ENCODE measurements at regions not wholly inside any gene's neighbourhood (a gene's known extent, or its start where the extent isn't known, plus 50 kb on each side); places are given as distances from the start of the nearest gene placed in this dataset.
"Not testable (repeated sequence)": the region's sequence is repeated elsewhere in the genome, so short reads cannot be mapped to it uniquely, and the experiment has no call there.

DNA sequence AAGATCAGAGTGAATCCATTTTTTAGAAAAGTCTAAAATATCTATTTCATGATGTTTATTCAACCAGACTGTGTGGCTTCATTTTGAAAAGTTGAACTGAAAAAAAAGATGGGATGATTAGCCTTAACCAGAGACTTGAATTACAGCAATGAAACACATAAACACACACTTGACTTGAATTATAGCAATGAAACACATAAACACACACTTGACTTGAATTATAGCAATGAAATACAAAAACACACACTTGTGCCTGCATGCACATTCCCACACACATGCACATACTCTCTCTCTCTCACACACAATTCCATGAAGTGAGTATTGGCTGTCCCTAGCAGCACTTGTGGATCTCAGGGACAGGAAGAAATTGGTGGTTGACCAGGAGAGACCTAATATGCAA, 286.8 kb downstream of the USP46 start:
- no peak for DNase-seq (ENCODE audit: low read depth, low spot score)

DNA sequence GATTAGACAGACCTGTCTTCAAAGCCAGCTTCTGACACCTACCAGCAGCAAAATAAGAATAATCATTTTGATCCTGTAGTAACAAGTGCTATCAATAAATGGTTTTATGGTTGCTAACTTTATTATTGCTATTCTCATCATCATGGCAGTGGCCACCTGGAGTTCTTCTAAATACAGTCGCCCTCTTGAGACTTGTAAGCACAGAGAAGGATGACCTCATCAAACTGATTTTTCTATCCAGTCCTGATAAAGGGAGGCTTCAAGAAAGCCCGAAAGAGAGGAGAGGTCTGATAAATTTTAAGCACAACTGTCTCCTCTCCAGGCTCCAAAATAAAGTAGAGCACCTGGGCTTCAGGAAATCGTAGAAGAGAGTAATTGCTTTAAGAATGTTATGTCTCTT, 286.4 kb downstream of the USP46 start:
- DNase-seq (ENCODE audit: low read depth, low spot score): no peak

DNA sequence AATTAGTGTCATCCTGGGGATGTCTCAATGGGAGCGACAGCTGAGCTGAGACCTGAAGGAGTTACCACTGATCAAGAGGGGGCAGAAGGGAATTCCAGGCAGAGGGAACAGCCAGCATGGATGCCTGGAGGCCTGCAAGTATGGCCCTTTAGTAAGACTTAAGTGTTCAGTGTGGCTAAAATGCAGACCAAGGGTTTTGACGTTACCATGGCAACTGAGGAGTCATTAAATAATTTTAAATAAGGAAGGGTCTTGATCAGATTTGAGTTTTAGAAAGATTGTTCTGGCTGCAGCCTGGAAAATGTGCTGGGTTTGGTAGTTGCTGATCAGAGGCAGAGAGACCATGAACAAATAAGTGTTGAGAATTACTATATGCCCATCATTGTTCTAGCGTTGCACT, 285.5 kb downstream of the USP46 start:
- no peak for DNase-seq (ENCODE audit: low read depth, low spot score)

DNA sequence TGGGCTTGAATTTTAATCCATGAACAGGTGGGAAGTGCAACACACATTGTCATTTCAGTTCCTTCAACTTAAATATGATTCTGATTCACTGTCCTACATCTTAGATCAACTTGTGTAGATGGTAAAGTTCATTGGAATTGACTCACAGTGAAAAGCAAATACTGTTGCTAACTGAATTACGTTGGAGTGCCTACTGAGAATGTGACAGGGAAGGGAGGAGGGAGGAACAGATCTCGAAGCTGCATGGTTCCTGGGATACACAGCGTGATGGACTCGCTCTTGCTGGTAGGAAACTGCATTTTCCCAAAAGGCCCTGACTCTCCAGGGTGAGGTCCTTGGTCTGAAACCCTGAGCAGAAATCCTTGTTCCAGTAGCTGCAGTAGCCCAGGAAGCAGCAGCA, 284.2 kb downstream of the USP46 start:
- no peak for DNase-seq (ENCODE audit: low read depth, low spot score)

DNA sequence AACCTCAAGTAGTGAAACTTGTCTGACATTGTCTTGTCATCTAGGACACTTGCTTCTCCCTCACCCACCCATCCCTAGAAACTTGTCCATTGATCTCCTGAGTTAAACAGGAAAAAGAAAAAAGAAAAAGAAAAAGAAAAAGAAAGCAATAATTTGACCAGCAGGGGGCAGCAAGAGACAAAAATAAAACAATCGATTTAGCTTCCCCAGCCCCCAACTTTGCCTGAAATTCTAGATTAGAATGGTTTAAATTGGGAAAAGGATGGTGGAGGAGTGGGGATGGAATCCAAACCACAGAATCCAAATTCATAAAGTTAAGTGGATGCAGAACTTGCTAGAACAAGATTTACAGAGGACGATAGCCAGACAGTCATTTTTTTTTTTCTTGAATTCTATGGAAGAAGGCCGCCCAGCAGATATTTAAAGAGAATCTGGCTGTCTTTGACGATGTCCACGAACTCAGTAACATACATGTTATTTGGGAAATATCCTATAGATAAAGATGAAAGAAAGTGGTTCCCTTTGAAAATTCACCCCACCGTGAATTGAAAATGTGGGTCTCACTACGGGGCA, 282.9 kb downstream of the USP46 start:
- no peak for DNase-seq (ENCODE audit: low read depth, low spot score)

DNA sequence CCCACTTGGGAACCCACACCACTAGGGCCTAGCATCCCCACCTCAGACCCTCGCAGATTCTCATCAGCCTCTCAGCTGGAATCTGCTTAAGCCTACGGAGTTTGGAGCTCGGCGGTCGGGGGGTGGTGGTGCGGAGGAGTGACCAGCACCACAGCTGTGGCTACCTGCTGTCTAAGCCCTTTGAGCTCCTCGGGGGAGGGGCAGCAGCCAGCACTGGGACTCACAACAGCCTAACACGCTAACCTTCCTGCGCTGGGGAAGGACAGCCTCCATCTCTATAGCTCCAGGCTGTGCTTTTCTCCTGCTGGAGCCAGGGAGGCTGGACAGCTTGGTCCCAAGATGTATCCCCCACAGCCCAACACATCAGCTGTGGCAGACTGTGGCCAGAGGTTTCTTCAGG, 281.5 kb downstream of the USP46 start:
- DNase-seq (ENCODE audit: low read depth, low spot score): no peak

DNA sequence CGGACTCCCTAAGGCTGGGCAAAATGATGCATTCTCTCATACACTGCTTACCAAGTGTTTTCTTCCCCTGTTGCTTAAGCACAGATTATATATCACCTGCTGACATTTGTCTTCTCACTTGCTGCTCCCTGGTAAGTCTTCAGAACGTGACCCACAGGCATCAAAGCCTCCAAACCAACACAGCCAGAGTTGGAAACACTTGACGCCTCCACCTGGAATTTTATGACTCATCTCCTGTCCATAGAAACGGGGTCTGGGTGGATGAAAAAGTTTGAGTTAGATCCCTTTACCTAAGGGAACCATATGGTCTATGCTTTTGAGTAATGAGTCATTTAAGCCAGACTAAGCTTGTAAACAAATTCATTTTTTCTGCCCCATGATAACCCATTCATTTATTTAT, 251.6 kb downstream of the USP46 start:
- DNase-seq (ENCODE audit: low read depth, low spot score): no peak

DNA sequence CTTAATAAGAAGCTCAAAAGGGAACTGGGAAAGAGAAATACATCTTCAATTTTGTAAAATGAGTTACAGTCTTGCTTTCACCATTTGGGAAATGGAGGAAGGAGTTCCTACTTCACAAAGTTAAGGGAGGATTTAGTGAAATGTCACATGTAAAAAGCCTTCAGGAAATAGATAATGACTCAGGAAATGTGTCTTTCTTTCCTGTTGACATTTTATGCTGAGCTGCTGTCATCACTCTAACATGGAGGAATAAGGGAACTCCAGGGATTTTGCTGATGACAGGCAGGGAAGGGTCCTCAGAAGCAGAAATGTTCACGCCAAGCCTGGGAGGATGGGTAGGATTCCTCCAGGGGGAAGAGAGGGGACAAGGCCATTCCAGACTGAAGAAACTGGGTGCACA, 251.1 kb downstream of the USP46 start:
- DNase-seq (ENCODE audit: low read depth, low spot score): no peak

DNA sequence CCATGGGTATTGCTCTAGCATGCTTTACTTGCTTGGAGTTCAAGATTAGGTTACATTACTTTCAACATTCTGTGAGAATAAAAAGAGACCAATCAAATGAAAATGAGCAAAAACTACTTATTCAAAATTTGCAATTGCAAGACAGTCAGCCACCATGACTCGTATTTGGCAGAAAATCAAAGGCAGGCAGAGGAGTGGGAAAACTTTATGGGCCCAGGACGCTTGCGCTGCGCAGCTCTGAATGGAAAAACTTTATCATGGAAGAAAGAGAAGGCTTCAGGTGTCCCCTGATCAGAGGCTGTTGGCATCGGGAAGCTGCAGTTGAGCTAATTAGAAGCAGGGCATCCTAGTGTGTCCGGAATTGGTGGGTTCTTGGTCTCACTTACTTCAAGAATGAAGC, 250.6 kb downstream of the USP46 start:
- DNase-seq (ENCODE audit: low read depth, low spot score): no peak

DNA sequence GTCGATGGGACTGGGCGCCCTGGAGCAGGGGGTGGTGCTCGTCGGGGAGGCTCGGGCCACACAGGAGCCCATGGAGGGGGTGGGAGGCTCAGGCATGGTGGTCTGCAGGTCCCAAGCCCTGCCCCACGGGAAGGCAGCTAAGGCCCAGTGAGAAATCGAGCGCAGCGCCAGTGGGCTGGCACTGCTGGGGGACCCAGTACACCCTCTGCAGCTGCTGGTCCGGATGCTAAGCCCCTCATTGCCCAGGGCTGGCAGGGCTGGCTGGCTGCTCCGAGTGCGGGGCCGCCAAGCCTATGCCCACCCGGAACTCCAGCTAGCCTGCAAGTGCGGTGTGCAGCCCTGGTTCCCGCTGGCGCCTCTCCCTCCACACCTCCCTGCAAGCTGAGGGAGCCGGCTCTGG, 249.3 kb downstream of the USP46 start:
- DNase-seq (ENCODE audit: low read depth, low spot score): not testable (repeated sequence)

DNA sequence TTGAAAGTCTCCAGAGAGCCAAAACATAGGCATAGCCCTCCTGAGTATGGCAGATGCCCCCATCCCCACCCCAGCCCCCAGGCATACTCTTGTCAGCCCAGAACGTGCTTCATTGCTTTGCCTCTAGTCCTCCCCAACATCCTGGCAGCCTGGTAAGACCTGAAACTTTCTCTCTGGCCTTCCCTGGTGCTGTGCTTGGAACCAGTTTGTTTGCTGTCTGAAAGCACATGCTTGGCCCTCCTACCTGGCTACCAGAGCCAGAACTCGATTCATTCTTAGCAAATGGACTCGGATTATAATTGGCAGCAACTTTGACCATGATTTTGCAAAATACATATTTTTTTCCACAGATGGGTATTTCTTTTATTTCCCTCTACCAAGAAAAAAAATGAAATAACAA, 248.1 kb downstream of the USP46 start:
- DNase-seq (ENCODE audit: low read depth, low spot score): no peak

DNA sequence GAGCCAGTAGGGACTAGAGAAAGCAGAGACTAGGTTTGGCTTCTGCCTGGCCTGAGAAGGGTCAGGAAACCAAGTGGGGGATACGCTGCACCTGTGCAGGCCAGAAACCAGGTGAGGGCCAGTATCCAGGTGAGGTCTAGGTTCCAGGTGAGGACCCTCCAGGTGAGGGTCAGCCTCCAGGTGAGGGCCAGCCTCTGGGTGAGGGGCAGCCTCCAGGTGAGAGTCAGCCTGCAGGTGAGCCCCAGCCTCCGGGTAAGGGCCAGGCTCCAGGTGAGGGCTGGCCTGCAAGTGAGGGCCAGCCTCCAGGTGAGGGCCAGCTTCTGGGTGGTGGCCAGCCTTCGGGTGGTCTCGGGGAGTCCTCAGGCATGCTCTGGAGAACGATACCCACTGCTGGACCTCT, 238.8 kb downstream of the USP46 start:
- DNase-seq (ENCODE audit: low read depth, low spot score): no peak

DNA sequence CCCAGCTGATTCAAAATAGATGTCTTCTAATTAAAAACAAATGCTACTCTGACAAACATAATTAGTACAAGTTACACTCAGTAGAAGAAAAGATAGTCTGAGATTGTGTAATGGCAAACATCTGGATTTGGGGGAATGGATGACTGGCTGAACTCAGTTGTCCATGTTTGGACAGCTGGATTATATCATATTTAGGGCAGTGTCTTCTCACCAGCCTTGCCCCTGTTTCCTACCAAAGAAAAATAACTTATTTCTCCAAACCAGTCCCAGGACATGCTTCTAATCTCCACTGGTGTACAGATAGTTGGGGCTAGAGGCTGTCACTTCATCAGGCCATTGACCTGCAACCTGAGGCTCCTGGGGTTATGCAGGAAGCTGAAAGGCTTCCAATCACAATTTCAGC, 237.3 kb downstream of the USP46 start:
- no peak for DNase-seq (ENCODE audit: low read depth, low spot score)

DNA sequence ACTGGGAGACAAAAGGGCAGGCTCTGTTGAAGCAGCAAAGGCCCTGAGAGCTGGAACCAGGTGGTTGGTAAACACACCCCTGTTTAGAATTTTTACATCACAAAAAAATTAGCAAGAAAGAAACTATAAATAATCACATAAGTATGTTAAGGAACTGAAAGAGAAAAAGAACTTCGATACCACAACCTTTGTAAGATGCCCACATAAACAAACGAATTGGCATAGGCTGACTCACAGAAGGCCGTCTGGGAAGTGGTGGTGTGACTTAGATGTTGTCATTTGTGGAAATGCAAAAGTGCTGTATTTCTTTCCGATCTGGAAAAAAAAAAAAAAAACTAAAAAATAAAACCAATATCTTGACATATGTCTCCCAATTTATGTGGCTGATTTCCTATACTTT, 235.1 kb downstream of the USP46 start:
- no peak for DNase-seq (ENCODE audit: low read depth, low spot score)

DNA sequence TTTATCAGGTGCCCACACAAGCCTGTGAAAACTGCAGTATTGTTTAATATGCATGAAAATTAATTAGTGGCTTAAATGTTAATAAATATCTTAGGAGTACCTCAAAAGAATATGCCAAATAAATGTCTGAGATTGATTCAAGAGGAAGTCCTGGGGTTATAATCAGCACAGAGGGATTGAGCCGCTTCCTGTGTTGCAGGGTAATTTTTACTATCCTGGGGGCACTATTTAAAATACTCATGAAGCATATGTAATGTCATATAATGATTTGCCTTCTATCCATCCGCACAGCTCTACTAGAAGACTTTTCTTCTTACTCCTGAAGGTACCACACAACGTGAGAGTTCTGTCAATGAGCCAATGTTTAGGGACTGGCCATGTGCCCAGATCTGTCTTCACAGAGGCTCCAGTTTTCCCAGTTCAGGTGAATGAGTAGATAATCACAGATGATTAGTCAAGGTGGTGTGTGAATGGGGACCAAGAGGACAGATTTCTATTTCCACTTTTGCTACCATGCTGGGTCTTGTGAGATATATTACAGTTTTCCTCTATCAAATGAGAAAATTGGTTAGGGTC, 233.3 kb downstream of the USP46 start:
- DNase-seq (ENCODE audit: low read depth, low spot score): no peak

DNA sequence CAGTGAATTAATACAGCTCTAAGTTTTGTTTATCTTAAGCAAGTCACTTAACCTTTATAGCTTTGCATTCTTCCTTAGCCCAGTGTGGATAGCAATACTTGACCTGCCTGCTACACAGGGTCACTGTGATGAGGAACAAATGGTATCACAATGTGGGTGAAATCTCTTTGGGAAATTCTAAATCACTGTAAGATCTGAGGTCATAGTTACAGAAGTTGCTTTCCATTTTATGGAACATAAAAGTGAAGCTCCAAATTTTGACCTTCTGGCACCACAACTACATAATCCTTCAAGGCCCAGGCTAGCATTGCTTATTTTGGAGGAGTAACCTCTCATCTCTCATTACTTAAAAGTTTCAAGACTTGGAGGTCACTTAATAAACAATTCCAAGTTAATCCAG, 227.7 kb downstream of the USP46 start:
- no peak for DNase-seq (ENCODE audit: low read depth, low spot score)

DNA sequence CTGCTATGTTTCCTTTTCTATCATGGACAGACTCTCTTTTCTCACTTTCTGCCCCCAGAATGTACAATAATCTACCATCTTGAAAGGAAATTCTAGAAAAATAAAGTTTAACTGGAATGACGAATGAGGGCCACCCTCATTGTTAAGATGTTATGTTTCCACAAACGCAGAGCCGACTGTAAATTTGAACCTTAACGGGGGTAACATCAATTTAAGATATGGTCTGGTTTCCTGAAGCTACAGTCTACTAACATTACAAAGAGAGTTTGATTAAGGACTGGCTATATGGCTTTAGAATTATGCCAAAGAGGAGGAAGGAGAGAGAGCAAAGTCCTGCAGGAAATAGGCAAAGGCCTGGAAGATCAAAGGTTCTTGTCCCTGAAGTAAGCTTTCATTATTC, 227.2 kb downstream of the USP46 start:
- DNase-seq (ENCODE audit: low read depth, low spot score): no peak

DNA sequence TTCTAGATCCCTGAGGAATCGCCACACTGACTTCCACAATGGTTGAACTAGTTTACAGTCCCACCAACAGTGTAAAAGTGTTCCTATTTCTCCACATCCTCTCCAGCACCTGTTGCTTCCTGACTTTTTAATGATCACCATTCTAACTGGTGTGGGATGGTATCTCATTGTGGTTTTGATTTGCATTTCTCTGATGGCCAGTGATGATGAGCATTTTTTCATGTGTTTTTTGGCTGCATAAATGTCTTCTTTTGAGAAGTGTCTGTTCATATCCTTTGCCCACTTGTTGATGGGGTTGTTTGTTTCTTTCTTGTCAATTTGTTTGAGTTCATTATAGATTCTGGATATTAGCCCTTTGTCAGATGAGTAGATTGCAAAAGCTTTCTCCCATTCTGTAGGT, 216.6 kb downstream of the USP46 start:
- not testable (repeated sequence) for DNase-seq (ENCODE audit: low read depth, low spot score)

DNA sequence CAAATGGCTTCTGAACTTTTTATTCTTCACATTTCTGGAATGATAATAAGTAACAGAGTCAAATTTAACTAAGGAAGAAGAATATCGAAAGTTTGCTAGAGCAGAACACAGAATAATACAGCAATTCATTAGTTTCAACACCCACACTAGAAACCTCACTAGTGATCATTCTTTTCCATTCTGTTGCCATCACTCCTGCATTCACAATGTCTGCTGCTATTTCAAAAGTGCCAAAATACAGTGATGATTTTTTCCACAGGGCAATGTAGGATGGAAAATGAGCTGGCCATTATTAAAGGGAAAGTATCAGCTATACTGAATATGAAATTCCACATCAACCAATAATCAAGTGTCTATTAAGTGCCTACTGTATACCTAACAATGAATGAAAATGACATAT, 186.7 kb downstream of the USP46 start:
- DNase-seq (ENCODE audit: low read depth, low spot score): no peak

DNA sequence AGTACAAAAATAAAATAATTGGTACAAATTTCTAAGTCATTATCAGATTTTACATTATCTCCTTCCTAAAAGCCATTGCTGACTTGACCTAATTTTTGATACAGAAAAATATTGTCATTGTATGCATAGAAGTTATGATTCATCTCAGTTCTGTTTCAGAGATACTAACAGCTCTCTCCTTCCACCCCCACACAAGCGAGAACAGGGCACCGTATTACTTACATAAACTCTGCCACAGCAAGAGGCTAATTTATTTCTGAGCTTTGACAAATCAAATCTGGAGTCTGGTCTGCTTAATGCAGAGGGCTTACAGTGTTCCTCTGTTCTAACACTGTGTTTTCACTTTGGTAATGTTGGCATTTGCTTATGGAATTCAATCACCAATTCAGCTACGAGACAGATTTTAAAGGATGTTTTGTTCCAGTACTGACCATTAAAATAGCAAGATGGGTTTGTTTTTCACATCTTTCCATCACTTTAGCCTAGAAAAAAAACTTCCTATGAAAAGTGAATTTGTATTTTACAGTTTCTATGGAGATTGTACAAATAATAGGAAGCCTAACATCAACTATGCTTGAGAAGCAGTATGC, 181.8 kb downstream of the USP46 start:
- no peak for DNase-seq (ENCODE audit: low read depth, low spot score)

DNA sequence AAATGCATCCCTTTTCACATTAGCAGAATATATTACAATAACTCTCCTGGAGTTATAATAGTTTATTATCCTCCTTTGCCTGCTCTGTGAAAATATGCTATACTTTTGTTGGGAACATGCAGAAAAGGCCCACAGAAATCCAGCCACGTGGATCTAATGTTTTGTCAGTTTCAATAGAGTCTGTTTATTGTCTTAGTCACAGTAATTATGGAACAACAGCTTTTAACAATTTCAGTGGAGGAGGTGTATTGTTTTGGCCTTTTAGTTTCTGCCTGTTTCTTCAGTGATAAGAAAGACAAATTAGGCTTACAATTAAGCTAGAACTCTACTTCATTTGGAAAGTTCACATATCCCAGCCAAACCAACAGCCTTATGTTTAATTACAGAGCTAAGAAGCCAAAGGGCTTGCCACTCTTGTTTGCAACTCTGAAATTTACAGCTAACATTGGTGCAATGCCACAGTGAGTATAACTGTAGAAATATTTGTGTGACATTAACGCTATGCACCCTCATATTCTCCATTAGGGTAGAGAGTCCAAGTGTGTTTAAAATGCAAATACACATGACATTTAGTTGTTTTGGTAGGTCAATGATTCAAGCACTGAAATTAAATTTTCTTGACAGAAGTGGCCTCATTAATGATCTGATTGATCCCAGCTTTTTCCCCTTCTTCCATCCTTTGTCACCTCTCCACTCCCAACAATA, 175.8 kb downstream of the USP46 start:
- no peak for DNase-seq (ENCODE audit: low read depth, low spot score)

DNA sequence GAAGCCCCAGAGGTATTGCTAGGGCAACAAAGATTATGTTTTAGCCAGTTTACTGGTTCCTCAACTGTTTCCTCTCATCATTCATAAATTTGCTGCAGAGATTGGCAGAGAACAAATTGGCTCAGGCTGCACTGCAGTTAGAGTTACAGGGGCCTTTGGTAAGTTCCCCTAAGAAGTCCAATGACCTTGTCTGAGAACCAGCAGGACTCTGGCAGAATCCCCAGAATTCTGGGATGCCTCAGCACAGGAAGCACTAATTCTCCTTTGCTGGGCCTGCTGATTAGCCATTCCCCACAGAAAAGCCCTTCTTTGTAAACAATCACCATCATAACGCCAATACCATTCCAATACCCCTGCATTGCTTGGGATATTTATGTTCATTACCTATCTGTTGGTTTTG, 151.3 kb downstream of the USP46 start:
- no peak for DNase-seq (ENCODE audit: low read depth, low spot score)

DNA sequence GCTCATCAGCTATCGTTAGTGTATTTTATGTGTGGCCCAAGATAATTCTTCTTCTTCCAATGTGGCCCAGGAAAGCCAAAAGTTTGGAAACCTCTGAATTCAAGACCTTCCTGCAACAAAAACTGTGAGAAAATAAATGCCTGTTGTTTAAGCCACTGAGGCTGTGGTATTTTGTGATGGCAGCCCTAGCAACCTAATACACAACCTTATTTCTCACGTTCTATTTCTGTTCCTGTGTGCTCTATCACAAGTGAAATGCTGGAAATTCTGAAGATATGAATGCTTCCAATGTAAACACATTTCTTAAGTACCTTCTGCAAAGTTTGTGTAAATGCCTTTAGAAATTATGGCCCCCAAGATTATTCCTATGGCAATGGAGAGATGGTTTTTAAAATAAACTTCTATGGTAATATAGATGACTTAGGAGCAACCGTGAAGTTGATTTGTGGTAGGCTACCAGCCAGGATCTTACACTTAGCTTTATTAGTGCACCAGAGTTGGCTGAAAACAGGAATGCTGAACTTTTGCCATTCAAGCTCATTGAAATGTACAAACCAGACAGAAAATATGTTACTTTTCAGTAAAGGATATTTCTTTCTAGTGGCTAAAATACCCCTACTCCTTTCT, 148.0 kb downstream of the USP46 start:
- no peak for DNase-seq (ENCODE audit: low read depth, low spot score)
